HG02759 (cell line): ENCODE measurements at regions not wholly inside any gene's neighbourhood (a gene's known extent, or its start where the extent isn't known, plus 50 kb on each side); places are given as distances from the start of the nearest gene placed in this dataset.
"Not testable (repeated sequence)": the region's sequence is repeated elsewhere in the genome, so short reads cannot be mapped to it uniquely, and the experiment has no call there.

Experiments
- ATAC-seq: cut with Tn5 transposase; IDR thresholded peaks from one replicate; pipeline ENCODE4 v1.9.1; 2021; ENCODE audit warnings: mild to moderate bottlenecking, moderate library complexity; ENCODE audit not compliant: unreplicated experiment

DNA sequence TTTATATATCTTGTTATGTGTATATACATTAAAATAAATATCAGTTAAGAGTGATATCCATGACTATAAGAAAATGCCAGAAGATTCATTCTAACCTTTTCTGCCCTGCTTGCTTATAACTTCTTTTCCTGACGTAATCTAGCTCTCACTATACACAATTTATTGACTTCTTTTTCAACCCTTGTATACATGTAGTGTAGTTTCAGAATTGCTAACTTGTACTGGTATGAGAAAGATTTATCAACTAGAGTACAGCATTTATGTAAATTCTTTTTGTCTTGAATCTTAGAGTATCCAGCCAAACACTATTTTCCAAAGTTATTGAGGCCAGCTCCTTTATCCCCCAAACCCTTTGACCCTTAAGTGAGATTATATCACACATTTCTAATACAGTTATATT is 798.0 kb upstream of the RAB6C start:
- no peak for ATAC-seq

DNA sequence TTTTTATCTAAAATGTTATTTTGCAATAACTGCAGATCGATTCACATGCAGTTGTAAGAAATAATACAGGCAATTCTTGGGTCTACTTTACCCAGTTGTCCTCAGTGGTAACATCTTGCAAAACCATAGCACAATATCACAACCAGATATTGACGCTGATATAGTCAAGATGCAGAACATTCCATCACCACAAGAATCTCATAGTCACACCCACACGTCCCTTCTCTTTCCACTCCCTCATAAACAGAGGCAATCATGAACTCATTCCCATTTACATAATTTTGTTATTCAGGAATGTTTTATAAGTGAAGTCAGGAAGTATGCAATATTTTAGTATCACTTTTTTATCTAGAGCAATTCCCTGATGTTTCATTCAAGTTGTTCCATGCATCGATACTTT is 797.5 kb upstream of the RAB6C start:
- ATAC-seq: no peak

DNA sequence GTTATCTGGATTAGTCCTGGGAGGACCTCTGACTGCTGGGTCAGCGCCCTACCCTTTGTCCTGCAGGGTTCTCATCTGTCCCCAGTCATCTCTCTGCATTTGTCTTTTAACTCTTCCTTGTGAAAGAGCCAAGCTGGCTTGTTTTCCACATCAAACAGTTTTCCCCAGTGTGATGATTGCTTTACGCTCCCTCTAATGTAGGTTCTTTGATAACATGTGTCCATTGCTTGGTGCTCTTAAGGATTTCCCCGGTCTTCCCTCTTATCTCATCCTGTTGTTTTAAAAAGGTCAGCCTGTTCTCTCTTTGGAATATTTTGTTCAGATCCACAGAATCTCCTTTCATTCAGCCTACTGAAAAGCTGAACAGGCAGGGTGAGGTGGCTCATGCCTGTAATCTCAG is 792.1 kb upstream of the RAB6C start:
- ATAC-seq: no peak

DNA sequence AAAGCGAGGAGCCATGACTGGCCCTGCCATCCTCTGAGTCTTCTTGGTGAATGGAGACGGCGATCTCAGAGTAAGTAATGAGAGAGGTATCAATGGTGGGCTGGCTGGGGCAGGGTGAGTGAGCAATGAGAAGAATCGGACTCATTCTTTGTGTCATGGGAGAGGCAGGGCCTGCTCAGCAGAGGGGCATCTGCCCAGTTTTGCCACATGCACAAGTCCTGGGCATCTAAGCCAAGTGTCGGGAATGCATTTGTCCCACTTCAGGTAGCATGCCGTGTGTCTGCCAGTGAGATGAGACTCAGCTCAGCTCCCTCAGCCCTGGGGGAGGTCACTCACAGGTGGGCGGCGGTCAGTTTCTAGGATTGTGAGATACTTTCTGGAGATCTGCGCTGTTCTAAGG is 791.0 kb upstream of the RAB6C start:
- no peak for ATAC-seq

DNA sequence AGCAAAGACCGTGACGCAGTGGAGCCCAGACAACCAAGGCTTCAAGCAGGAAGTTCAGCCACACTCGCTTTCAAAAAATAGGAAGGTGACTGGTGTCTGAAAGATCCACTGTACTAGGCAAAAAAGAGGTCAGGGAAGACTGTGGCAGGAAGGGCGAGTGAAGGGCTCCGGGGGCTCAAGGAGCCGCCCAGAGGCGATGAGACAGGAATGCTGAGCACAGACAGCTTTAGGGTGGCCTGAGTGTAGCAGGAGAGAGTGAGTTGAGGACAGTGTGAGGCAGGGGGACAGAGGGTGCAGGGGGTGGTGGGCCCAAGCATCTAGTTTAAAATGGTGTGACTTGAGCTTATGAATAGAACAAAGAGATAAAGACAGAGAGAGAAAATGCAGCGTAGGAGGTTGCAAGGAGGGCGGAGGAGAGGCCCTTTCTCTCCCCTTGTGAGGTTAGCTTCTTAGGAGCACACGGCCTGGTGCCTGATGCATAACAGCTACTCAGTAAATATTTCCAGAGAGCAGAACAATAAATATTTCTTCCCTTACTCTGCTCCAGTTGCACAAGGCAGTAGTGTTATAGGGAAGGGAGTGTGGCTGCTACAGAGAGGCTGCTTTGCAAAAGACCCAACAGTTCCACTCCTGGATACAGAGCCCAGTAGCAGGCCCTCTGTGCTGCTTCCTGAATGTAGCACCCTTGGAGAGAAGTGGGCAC is 789.7 kb upstream of the RAB6C start:
- no peak for ATAC-seq

DNA sequence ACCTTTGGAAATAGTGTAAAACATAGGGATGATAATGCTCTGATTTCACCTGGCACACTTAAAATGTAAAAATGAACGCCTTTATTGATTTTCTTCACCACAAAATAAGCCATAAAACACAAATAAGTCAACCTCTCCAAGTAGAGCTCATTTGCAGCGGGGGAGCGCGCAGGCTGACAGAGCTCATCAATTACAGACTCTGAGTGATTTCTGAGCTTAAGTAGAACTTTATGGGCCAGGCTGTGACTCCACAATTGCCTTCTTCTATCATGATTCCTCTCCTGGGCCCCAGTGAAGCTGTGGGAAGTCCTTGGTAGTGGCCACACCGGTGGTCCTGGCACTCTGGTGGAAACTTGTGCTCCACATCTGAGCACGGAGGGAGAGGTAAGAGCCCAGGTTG is 789.0 kb upstream of the RAB6C start:
- no peak for ATAC-seq

DNA sequence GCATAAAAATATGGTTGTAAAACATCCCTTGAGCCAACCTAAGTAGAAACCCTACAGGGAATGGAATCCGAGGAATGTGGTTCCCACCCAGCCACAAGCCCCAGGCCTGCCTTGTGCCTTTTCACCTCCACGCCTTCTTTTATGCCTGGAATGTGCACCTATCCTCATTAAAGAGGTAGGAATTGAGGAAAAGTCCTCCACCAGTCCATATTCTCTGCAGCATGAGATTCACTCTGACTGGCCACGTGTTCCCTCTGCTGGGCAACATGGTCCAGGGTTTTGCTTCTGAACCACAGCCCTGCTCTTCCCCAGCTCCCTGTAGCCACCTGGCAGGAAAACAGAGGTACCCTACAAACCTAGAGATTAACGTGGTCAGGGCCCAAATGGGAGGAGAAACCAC is 787.9 kb upstream of the RAB6C start:
- no peak for ATAC-seq

DNA sequence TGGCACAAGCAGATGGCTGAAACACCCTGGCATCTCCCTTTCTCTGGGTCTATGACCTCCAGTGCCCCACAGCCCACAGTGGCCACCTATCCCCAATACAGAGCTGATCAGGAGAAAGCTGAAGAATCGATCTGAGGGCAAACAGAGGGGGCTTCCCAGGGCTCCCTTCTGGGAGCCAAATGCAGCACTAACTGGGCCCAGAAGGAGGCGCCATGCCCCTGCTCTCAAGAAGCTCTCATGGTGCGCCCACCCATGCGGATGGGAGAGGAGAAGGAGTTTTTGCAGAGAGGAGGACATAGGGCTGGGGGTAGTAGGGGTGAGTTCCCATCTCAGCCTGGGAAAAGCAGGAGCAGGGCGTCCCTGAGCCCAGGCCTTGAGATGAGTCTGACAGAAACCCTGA is 787.3 kb upstream of the RAB6C start:
- no peak for ATAC-seq

DNA sequence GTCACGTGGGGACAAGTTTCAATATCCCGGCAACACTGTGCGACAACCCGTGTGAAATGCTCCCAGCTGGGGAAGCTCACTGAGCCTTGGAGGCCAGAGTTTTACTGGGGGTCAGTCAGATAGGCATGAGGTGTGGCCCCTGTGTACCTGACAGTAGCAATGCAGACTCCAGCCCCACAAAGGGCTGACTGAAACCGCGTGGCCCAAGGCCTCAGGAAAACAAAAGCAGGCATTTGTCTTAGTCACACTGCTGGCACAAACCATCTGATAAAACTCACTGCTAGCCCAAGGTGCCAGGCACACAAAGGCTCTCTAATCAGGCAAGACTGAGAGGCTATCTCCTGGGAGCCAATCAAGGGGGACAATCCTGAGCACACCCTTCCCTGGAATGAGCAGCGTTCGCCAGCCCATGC is 786.6 kb upstream of the RAB6C start:
- no peak for ATAC-seq

DNA sequence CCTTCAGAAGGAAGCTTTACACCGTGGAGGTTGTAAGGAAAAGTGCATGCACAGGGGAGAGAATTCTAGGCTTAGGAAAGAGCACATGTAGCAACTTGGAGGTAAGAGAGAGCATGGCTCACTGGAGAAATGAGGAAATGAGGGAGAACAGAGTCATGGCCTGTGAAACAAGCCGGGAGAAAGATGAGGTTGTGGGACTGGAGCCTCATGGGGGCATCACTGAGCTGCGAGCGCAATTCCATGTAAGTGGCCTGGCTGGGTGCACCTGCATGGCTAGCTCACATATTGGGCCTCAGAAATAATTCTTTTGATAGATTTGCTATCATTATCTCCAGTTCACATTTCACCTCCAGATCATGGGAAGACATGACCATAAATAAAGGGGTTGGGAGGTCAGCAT is 785.5 kb upstream of the RAB6C start:
- ATAC-seq: no peak

DNA sequence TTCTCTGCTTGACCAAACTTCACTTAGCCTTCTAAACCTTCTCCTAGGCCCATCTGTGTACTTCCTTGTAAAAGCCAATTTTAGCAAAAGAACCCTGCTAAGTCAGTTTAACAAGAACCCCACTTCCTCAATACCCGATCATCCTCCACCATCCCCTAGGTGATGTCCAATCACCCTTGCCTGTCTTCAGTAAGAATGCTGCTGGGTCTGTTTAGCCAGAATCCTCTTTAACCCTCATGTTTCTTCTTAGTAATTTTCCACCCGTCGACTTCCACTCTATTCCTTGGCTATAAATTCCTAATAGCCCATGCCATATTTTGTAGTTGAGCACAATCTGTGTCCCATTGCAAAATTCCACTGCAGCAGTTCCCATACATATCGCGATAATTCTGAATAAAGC is 780.0 kb upstream of the RAB6C start:
- no peak for ATAC-seq

DNA sequence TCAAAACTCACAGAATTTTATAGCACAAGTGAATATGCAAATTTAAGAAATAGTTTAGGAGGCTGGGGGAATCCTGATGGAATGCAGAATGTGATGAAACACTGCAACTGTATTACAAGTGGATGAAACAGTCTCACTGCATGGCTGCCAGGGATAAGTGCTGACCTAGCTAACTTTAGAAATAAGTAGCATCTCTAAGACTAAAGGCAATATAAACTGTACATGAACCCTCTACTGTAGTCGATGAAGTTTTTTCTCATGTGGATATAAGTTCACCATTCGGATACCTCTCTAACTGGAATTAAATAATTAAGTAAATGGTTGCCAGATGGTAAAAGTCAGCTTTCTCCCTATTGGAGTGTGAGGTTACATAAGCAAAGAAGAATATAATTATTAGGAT is 777.8 kb upstream of the RAB6C start:
- no peak for ATAC-seq

DNA sequence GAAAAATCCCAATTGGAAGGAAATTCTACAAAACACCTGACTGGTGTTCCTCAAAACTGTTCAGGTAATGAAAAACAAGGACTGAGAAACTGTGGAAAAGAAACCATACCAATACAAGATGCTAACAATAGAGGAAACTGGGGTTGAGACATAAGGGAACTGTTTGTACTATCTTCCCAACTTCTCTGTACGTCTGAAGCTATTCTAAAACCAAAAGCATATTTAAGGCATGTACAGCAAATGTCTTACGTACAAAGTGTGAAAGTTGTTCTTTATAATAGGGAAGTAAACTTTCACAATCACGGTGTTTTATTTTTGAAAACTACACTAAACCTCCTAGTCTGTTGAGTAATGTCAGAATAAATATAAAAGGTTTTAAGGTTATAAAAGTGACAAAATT is 776.1 kb upstream of the RAB6C start:
- no peak for ATAC-seq

DNA sequence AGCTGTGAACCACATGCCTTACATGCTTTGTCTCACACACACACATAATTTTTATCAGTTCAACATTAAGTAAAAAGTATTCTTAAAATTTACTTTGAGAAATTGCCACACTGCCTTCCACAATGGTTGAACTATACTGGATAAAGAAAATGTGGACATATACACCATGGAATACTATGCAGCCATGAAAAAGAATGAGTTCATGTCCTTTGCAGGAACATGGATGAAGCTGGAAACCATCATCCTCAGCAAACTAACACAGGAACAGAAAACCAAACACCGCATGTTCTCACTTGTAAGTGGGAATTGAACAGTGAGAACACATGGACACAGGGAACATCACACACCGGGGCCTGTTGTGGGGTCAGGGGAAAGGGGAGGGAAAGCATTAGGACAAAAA is 774.9 kb upstream of the RAB6C start:
- ATAC-seq: not testable (repeated sequence)

DNA sequence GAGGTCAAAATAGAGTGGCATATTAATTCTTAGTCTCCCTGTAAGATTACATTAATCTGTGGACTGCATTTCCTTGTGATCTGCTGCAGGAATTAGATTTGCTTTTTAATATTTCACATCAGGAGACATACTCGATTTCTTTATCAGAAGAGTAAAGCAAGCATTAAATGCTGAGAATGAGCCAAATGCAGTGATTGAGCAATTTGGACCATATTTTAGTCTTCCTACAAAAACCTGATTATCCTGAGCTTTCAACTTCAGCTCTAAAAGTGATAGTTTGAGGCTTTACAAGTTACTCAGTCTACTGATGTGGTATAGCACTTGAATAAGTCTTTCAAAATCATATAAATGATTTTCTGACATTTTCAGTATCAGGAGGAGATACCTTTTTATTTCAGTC is 774.3 kb upstream of the RAB6C start:
- no peak for ATAC-seq

DNA sequence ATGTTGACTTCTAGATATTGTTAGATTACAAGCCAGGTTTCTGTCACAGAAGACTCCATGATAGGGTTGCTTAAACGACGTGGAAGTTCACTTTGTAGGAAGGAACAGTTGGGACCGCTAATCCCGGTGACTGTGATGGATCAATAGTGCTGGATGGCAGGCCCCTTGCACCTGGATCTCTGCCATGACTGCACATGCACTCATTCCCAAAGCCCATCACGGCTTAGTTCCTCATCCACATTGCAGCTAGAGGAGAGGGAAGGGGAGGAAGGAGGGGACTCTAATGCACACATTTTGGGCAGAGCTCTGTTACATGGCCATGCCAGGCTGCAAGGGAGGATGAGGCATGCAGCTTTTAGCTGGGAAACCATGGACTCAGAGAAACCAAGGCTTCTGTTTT is 773.7 kb upstream of the RAB6C start:
- no peak for ATAC-seq

DNA sequence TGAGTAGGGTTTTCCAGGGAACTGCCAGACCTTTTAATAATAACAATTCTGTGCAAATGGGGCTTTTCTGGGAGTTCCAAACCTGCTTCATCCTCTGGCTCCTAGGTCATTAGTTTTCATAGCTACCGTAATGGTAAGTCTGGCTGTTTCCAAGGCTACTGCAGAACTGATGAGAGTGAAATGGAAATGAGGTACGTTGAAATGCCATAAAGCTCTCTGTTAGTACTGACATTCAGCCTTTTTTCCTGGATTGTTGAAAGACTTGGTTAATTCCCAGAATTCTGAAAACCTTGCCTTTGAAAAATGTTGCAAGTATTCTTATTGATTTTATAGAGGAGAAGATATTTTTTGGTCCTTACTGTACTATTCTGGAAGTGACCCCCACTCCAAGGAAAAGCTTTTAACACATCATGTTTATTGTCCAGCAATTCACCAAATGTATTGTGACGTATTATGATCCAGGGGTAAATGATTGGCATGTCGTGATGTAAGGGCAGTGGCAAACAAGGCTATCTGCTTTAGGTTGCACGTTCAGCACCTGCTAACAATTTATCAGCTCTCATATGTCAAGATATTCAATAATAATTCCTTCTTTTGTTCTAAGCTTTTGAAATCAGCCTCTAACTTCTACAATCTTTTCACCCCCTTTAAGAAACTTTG is 767.0 kb upstream of the RAB6C start:
- no peak for ATAC-seq

DNA sequence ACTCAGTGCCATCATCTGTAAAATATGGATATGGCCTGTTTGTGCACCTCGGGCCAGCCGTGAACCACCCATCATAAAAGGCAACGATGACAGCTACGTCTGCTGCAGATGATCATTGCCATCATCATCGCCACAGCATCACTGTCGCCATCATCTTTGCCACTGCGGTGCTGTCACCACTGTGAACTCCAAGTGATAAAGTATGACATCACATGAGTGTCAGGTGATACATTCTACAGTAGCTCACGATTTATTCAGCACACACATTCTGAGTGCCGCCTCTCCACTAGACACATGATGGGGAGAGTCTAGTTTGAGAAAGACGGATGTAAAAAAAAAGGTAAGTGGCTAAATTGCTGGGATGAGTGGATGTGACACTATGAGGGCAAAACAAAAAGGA is 755.4 kb upstream of the RAB6C start:
- no peak for ATAC-seq

DNA sequence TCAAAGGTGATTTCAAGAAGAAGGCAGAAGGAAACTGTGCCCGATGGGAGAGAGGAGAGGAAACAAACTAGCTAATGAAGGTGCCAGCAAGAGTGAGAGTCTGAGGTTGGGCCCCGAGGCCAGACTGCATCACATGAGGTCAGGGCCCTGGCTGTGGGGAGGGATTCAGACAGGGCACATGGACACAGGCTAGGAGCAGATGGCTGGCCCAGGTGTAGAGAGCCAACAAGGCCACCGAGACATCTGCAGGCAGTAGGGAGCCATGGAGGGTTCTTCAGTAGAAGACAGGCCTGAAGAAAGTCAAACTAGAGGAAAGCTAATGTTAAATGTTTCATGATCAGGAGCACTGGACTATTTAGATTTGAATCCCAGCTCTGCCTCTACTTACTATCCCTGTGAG is 755.0 kb upstream of the RAB6C start:
- ATAC-seq: no peak

DNA sequence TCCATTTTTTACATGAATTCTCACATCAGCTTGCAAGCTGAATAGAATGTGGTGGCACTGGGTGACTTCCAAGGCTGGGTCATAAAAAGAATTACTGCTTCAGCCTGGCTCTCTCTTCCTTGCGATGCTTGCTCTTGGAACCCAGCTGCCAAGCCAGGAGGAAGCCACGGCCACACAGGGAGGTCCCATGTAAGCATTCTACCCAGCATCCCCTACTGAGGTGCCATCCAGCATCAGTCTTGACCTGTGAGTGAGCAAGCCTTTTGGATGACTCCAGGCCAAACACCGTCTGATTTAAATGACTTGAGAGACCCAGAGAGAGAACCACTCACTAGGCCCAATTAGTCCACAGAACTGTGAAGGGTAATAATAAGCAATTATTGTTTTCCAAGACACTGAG is 750.3 kb upstream of the RAB6C start:
- no peak for ATAC-seq

DNA sequence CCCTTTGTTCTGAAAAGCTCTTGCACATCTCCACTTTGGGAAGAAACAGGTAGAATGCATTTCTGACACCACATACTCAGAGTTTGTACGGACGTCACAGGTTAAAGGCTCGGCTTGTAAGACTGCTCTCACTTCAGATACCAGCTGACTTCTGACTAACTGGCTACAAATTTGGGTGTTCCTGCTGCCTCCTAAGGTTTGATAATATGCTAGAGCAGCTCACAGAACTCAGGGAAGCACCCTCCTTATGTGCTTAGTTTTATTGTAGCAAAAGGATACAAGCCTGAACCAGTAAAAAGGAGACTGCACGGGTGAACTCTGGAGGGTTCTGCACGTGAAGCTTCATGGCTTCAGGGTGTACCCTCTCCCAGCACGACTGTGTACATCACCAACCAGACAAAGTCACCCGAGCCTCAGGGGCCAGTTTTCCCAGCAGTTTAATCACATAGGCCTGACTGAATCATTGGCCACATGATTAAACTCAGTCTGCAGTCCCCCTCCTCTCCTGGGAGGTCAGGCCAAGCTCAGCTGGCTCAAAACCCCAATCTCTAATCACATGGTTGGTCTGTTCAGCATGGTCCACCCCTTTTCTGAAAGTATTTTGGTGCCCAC is 749.5 kb upstream of the RAB6C start:
- no peak for ATAC-seq

DNA sequence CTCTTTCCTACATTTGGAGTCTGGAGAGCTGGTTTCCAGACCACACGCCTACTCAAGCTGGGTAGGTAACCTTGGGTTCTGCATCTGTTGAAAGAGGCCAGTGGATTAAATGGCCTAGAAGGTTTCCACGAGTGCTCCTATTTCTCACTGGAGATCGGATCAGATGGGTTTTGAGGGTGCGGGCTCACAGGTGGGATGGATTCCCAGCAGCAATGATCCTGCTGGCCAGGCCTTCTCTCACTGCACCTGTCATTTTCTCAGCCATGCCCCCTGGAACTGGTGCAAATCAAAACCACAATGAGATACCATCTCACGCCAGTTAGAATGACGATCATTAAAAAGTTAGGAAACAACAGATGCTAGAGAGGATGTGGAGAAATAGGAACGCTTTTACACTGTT is 747.5 kb upstream of the RAB6C start:
- ATAC-seq: no peak

DNA sequence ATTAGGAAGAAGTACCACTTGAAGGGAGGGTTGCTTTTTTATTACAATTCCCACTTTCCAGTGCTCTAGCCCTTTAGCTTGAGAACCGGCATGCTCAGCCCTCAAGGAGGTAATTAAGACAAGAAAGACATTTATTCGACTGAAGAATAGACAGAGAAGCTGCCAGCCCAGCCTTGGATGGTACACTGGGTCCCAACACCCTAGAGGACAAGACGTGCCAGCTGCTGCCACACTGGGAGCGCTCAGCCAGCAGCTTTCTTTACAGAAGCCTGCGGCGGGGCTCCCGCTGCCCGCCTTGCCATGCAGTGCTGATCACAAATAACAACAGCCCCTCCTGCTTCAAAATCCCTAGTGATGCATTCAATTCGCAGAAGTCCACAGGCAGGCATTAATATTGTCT is 746.3 kb upstream of the RAB6C start:
- no peak for ATAC-seq
